GM19455 (cell line): ENCODE measurements at regions not wholly inside any gene's neighbourhood (a gene's known extent, or its start where the extent isn't known, plus 50 kb on each side); places are given as distances from the start of the nearest gene placed in this dataset.

Experiments
- ATAC-seq: cut with Tn5 transposase; IDR thresholded peaks from one replicate; pipeline ENCODE4 v1.9.1; 2021; ENCODE audit not compliant: unreplicated experiment

DNA sequence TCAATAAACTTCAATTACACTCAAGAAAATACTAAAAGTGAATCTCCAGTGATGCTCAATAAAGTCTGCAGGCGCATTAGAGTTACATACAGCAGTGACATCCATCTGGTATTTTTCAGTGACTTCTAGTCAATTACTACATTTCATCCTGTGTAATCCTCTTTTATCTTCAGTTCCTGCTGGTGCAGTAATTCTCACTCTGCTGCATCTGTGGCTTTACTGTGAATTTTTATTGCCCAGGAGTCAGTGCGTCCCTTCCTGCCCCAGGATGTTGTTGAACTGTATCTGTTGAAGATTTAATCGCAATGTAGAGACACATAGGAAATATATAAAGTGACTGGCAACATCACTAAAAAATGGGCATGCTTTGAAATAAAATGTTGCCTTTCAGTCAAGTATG lies 196.3 kb upstream of the TMTC4 start:
- no peak for ATAC-seq

- ATAC-seq = no peak
Observed at GRCh38 chr13:100860866-100861265, 186.3 kb upstream of the TMTC4 start.

- no peak for ATAC-seq
Observed at GRCh38 chr13:100859861-100860260, 185.3 kb upstream of the TMTC4 start.

DNA sequence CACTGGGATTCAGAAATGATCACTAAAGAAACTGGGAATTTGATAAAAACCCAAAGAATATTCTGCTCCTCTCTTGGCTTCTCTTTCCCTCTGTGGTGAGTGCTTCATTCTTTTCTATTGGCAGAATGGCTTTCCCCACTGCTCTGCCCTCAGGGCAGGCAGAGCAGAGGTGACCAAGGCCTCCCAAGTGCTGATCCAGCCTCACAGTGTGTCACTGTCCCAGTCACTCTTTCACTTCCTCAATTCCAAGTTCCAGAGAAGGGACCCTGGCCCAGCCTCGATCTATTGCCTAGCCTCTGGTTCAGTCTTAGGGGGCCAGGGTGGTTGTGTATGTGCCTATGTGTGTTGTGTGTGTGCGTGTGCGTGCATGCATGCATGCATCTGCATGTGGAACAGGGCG lies 180.6 kb upstream of the TMTC4 start:
- no peak for ATAC-seq

DNA sequence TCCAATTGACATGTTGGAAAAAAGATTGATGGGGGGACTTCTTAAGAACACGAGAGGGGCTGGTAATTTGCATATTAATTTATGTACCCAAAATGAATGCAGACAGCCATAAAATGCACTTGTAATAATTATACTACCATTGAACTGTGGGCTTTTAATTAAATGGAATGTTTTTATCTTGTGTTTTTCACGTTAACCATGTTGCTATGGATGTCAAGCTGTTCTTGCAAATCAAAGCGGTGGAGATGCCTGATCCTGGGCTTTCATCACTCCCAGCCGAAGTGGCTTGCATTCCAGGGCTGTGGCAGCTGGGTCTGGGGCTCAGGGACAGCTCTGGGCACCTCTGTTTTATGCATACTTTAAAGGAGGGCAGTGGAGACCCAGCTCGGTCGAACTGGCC lies 179.4 kb upstream of the TMTC4 start:
- ATAC-seq = no peak

- no peak for ATAC-seq
Observed at GRCh38 chr13:100853434-100853833, 178.8 kb upstream of the TMTC4 start.

- ATAC-seq = no peak
Observed at GRCh38 chr13:100852146-100852545, 177.6 kb upstream of the TMTC4 start.

- no peak for ATAC-seq
Observed at GRCh38 chr13:100848304-100848703, 173.7 kb upstream of the TMTC4 start.

- ATAC-seq = no peak
Observed at GRCh38 chr13:100845128-100845757, 170.6 kb upstream of the TMTC4 start.

- no peak for ATAC-seq
Observed at GRCh38 chr13:100842136-100842535, 167.5 kb upstream of the TMTC4 start.

- ATAC-seq = no peak
Observed at GRCh38 chr13:100838387-100838786, 163.8 kb upstream of the TMTC4 start.

DNA sequence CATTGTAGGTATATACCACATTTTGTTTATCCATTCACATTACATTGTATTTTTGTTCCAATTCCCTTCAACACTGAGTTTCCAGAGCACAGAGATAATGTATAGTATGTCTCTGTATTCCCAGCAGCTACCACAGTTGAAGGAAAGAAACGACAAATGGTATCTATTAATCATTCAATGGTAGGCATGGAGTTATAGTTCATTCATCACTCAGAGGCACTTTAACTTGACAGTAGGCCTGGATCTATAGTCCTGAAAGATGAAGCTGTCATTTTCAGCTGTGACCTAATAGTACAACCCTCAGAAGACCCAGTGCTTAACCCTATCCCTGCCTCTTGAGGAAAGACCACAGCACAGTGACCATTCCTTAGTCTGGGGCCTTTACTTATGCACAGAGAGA lies 163.0 kb upstream of the TMTC4 start:
- no peak for ATAC-seq

DNA sequence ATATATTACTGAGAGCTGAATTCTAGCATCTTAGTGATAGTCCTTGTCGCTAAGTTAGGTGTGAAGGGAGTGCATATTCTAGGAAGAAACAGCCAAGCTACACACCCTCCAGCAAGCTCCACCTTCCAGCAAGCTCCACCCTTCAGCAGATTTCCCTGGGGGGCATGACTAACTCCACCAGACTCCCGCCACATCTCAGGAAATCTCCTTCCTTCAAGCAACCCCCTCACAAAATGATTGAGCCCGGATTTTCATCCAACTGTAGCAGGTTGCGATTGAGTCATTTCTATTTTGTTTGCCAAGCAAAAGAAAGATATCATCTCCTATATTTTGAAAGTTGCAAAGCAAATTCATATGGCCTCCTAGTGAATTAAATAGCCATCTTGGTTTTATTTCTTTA lies 162.1 kb upstream of the TMTC4 start:
- no peak for ATAC-seq

GRCh38 chr13:100835695-100836094 lies 161.1 kb upstream of the TMTC4 start:
- no peak for ATAC-seq

GRCh38 chr13:100833427-100833826 lies 158.8 kb upstream of the TMTC4 start:
- ATAC-seq = no peak

DNA sequence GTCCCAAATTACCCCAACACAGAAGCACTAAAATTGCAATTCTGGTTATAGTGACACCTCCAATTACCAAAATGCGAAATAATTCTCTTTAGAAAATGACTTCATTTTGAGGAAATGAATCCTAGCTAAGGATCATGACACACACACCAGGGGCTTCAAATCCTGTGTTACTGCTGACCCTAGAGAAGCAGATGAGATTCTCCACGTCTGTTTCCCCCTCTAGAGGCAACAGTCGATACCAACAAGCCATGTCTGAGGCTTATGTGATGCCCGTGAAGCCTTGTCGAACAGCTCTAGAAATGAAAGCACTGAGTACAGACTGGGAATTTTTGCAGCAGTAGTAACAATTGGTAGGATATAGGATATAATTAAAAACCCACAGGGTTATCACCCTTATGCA lies 153.6 kb upstream of the TMTC4 start:
- ATAC-seq = no peak

DNA sequence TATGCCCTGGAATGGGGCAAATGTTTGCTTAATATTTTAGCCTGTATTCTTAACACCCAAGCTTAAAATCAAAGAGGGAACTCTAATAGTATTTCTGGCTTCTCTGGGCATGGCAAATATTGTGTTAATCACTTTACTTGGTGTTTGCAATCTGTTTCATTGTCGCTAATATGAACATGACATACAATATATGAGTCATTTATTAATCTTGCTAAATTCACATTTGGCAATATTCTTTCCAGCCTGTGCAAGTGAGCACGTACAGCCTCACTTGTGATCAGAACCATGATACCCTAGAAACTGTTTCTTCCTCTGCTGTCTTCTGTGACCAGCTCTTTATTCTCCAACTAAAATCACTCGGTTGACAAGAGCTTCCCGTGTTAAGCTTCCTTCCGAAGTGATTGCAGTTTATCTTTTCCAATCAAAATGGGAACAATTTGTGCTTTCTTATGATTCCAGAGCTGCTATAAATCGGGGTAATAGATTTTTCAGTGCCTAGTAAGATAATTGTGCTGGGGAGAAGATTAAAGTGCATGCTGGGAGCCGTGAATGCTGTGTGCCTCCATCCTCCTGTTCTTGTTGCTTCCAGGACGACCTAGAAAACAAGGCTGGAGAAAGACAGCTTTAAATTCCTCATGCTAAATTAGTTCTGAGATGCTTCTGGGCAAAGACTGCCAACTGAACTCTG lies 153.0 kb upstream of the TMTC4 start:
- ATAC-seq = no peak

DNA sequence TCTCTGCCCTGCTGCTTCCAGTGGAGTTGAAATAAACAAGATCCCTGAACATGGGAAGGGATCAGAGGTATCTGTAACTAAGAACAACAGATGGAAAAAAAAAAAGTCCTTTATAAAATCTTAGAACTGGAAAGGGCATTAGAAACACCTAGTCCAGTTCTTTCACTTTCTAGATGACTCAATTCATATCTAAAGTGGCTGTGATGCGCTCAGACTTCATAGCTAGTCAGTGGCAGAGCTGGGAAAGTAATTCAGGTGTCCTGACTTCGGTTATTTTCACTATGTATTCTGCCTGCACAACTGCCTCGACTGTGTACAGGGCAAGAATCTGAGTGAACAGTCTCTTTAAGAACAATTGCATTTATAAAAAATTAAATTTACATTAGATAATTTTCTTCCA lies 151.8 kb upstream of the TMTC4 start:
- no peak for ATAC-seq

GRCh38 chr13:100825557-100825956 lies 151.0 kb upstream of the TMTC4 start:
- ATAC-seq = no peak

GRCh38 chr13:100824366-100824765 lies 149.8 kb upstream of the TMTC4 start:
- ATAC-seq = no peak

DNA sequence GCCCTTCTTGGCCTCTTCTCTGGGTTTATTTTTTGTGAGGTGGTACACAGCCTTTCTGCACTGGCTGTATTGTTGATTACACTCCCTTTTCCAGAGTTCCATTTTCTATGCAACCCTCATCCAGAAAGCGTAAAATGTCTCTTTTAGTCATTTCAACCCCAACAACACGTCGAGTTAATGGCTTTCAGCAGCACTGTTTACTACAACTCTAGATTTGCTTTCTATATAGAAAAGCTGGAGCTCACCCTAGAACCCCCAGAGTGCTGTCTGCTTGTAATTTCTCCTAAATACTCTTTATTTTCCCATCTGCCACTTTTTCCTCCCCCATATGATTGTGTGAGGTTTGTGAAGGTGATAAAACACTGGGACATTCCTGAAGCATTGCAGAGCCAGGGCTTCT lies 148.9 kb upstream of the TMTC4 start:
- ATAC-seq = no peak

GRCh38 chr13:100822871-100823443 lies 148.4 kb upstream of the TMTC4 start:
- ATAC-seq = no peak

DNA sequence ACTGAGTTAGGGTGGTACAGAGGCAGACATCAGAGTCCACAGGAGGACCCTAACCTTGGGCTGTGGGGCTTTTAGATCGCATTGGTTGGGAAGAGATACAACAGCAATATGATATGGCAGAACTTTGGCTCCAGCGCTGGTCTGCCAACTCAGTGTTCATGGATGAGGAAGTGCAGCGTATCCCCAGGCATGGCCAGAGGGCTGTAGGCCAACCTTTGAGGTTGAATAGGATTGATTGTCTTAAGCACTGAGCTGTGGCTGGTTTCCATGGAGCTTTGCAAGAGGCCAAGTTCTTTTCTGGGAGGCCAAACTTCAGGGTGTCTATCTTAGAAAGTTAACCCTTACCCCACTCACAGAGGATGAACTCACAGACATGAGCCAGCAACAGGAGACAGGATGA lies 144.1 kb upstream of the TMTC4 start:
- no peak for ATAC-seq
